ENCODE measurements at regions not wholly inside any gene's neighbourhood (a gene's known extent, or its start where the extent isn't known, plus 50 kb on each side); places are given as distances from the start of the nearest gene placed in this dataset.

- 93% methylated on average over 17 of the region's 18 CpGs for WGBS (ENCODE audit: low lambda C conversion rate, missing lambda C conversion rate)
- no peaks in the 10 kb centered on the region for H3K79me2 ChIP-seq
- no peak overlapping the region for H2AFZ ChIP-seq
- H3K4me1 ChIP-seq (ENCODE audit: insufficient read depth), result peaks cover 3% of the 10 kb centered on the region
- H3K27ac ChIP-seq, result no peak overlapping the region
- no peak for TF ChIP-seq CTCF (IDR thresholded peaks at IDR 0.05; ENCODE audit: poor library complexity)
- no peaks in the 10 kb centered on the region for H4K20me1 ChIP-seq (ENCODE audit: insufficient read depth, poor library complexity, severe bottlenecking)
- H3K9me2 ChIP-seq (replicated peaks; ENCODE audit: insufficient read depth), result no peaks in the 10 kb centered on the region
- no peak overlapping the region for H3K4me2 ChIP-seq
- H3K4me3 ChIP-seq, result no peak overlapping the region
- DNase-seq (ENCODE audit: low spot score), result no peak
- H3K9me3 ChIP-seq (ENCODE audit: low read depth), result no peaks in the 10 kb centered on the region
- no peaks in the 10 kb centered on the region for H3K36me3 ChIP-seq (replicated peaks; ENCODE audit: insufficient read depth, low read depth)
- no peaks in the 10 kb centered on the region for H3K27me3 ChIP-seq
Observed at GRCh38 chr14:104317975-104318557, 179.7 kb downstream of the KIF26A start.

- no peak for DNase-seq (ENCODE audit: low spot score)
- Histone ChIP-seq H3K9me2 (replicated peaks; ENCODE audit: insufficient read depth) (no peaks in the 10 kb centered on the region), H3K79me2 (no peaks in the 10 kb centered on the region), H3K27ac (no peak overlapping the region), H4K20me1 (ENCODE audit: insufficient read depth, poor library complexity, severe bottlenecking) (no peaks in the 10 kb centered on the region), H2AFZ (no peak overlapping the region), H3K9me3 (ENCODE audit: low read depth) (no peaks in the 10 kb centered on the region), H3K4me2 (no peak overlapping the region), H3K27me3 (no peaks in the 10 kb centered on the region), H3K36me3 (replicated peaks; ENCODE audit: insufficient read depth, low read depth) (no peaks in the 10 kb centered on the region), H3K4me1 (ENCODE audit: insufficient read depth) (peaks cover 4% of the 10 kb centered on the region), H3K4me3 (no peak overlapping the region)
- TF ChIP-seq EZH2phosphoT487 (IDR thresholded peaks at IDR 0.05; ENCODE audit: low read depth, severe bottlenecking, unreplicated experiment) (no peak), CTCF (IDR thresholded peaks at IDR 0.05; ENCODE audit: poor library complexity) (no peak), EZH2 (IDR thresholded peaks at IDR 0.05; ENCODE audit: borderline replicate concordance) (no peak)
- WGBS (ENCODE audit: low lambda C conversion rate, missing lambda C conversion rate), result 96% methylated on average over 25 of the region's 25 CpGs
Observed at GRCh38 chr14:104318558-104319490, 180.4 kb downstream of the KIF26A start.

- 88% methylated on average over 21 of the region's 23 CpGs for WGBS (ENCODE audit: low lambda C conversion rate, missing lambda C conversion rate)
- Histone ChIP-seq H3K27me3 (no peaks in the 10 kb centered on the region), H3K27ac (no peak overlapping the region)
Observed at GRCh38 chr14:104319491-104320241, 181.3 kb downstream of the KIF26A start.

More at GRCh38 chr14:104319491-104320241, 181.3 kb downstream of the KIF26A start:
- Histone ChIP-seq H3K79me2 (no peaks in the 10 kb centered on the region), H3K9me3 (ENCODE audit: low read depth) (no peaks in the 10 kb centered on the region), H2AFZ (no peak overlapping the region), H3K9me2 (replicated peaks; ENCODE audit: insufficient read depth) (no peaks in the 10 kb centered on the region), H3K4me1 (ENCODE audit: insufficient read depth) (peaks cover 4% of the 10 kb centered on the region), H4K20me1 (ENCODE audit: insufficient read depth, poor library complexity, severe bottlenecking) (no peaks in the 10 kb centered on the region), H3K4me3 (no peak overlapping the region), H3K36me3 (replicated peaks; ENCODE audit: insufficient read depth, low read depth) (no peaks in the 10 kb centered on the region), H3K4me2 (no peak overlapping the region)
- DNase-seq (ENCODE audit: low spot score), result no peak
- TF ChIP-seq CTCF (IDR thresholded peaks at IDR 0.05; ENCODE audit: poor library complexity) (no peak), EZH2 (IDR thresholded peaks at IDR 0.05; ENCODE audit: borderline replicate concordance) (no peak), EZH2phosphoT487 (IDR thresholded peaks at IDR 0.05; ENCODE audit: low read depth, severe bottlenecking, unreplicated experiment) (no peak)
